ENCODE measurements at regions not wholly inside any gene's neighbourhood (a gene's known extent, or its start where the extent isn't known, plus 50 kb on each side); places are given as distances from the start of the nearest gene placed in this dataset.

DNA sequence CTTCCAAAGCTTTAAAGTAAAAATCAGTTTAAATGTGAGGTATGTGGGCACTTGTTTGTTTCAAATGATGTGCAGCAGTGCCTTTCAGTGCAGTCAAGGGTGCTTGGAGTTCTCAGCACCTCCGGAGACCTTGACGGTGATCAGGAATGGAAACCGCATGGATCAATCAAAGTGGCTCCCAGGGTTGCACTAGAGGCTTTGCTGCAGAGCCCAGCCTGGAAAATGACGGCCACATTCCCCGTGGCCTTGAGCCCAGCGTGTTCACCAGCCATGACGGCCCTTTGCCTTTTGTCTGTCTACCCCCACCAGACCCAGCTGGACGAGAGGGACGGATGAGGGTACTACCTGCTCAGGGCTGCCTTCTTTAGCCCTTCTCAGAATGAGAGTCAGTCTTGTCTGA is 320.0 kb downstream of the TEX29 start:
- TF ChIP-seq POLR2A (IDR thresholded peaks at IDR 0.05), result no peak
- no peak for DNase-seq
- intact Hi-C loops (cut with DNase I; ENCODE audit: low total_unique reads), result no loop called here

DNA sequence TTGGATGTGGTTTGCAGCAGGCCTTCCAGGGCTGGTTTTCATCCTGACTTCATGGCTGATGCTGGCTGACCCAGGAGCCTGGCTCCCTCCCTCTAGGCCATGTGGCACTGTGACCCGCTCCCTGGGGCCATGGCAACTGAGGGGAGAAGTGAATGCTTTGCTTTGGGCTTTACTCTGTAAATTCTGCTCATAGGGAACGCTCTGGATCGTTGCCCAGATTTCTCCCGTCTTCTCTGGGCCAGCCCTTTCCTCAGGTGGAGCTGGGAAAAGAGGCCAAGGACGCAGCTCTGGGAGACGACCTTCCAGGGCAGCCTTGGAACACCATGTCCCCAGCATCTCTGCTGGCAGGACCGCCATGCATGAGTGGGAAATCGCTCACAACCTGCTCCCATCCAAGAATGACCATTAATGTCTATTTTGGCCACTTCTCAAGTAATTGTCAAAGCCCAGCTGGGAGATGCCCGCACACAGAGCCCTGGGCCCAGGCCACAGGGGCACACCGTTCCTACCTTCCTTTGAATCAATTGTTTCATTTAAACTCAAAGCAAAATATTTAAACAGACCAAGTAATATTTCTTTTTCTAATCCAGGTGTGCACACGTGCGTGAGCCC is 321.8 kb downstream of the TEX29 start:
- H3K36me3 ChIP-seq, result no peaks in the 10 kb centered on the region
- no peaks in the 10 kb centered on the region for H3K4me1 ChIP-seq
- no peaks in the 10 kb centered on the region for H3K9me3 ChIP-seq
- no peak overlapping the region for H3K27ac ChIP-seq
- ATAC-seq (no peak), DNase-seq (no peak)
- TF ChIP-seq POLR2A (IDR thresholded peaks at IDR 0.05), result no peak
- TF ChIP-seq, protein P1, sequence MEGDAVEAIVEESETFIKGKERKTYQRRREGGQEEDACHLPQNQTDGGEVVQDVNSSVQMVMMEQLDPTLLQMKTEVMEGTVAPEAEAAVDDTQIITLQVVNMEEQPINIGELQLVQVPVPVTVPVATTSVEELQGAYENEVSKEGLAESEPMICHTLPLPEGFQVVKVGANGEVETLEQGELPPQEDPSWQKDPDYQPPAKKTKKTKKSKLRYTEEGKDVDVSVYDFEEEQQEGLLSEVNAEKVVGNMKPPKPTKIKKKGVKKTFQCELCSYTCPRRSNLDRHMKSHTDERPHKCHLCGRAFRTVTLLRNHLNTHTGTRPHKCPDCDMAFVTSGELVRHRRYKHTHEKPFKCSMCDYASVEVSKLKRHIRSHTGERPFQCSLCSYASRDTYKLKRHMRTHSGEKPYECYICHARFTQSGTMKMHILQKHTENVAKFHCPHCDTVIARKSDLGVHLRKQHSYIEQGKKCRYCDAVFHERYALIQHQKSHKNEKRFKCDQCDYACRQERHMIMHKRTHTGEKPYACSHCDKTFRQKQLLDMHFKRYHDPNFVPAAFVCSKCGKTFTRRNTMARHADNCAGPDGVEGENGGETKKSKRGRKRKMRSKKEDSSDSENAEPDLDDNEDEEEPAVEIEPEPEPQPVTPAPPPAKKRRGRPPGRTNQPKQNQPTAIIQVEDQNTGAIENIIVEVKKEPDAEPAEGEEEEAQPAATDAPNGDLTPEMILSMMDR (IDR thresholded peaks at IDR 0.05 in 4 of 5, conservative IDR thresholded peaks at IDR 0.05 in 1 of 5), result no peak
- in situ Hi-C loops (cut with MboI; ENCODE audit: low sequenced_read_pairs in 4 of 4), result no loop called here
- no peaks in the 10 kb centered on the region for H3K27me3 ChIP-seq
- intact Hi-C loops (cut with DNase I; ENCODE audit: low total_unique reads), result no loop called here
- no peak overlapping the region for H3K4me3 ChIP-seq

More for the DNA sequence above, 320.0 kb downstream of the TEX29 start:
- no peak overlapping the region for H3K27ac ChIP-seq
- no peaks in the 10 kb centered on the region for H3K36me3 ChIP-seq
- H3K9me3 ChIP-seq, result no peaks in the 10 kb centered on the region
- in situ Hi-C loops (cut with MboI; ENCODE audit: low sequenced_read_pairs in 4 of 4), result no loop called here
- no peak for ATAC-seq
- H3K27me3 ChIP-seq, result no peaks in the 10 kb centered on the region
- no peaks in the 10 kb centered on the region for H3K4me1 ChIP-seq
- no peak overlapping the region for H3K4me3 ChIP-seq

DNA sequence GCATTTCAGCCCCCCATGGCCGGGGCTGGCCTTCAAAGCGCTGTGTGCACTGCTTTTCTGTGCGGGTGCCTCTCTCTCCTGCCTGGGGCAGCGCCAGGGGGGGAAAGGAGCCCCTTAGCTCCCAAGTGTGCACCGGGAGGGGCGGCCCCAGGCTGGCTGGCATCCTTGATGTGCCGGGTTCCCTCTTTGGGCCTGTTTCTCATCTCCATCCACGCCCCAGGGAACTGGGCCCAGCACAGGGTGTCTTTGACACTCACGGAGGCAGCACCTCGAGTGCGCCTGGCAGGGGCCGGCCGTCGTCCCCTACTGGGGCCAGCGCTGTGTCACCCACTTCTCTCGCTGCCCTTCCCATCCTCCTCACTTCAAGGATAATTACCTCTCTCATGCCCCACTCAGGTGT is 324.3 kb downstream of the TEX29 start:
- intact Hi-C loops (cut with DNase I; ENCODE audit: low total_unique reads), result no loop called here
- DNase-seq (no peak), ATAC-seq (no peak)
- Histone ChIP-seq H3K27me3 (peaks cover 0 to 3% (median 0%) of the 10 kb centered on the region in 3 donors), H3K4me3 (no peak overlapping the region), H3K36me3 (no peaks in the 10 kb centered on the region), H3K9me3 (no peaks in the 10 kb centered on the region), H3K4me1 (no peaks in the 10 kb centered on the region), H3K27ac (no peak overlapping the region)
- in situ Hi-C loops (cut with MboI; ENCODE audit: low sequenced_read_pairs in 4 of 4), result no loop called here
- TF ChIP-seq POLR2A (IDR thresholded peaks at IDR 0.05), result no peak

DNA sequence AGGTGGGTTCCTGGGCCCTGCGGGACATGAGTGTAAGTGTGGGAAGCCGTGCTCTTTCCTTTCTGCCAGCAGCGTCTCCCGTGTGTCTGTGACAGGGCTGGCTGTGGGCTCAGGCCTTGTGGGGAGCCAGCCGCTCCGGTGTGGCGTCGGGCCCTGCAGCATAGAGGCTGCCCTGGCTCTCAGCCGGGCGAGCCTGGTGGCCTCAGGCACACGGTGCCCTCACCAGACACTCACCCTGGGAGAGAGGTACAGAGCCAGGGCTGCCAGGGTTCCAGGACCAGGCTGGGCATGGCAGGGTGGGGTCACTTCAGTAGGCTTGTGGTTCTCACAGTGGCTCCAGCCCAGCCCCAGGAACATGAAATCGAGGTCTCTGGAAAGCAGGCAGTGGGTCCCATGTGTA is 324.8 kb downstream of the TEX29 start:
- Histone ChIP-seq H3K4me3 (no peak overlapping the region), H3K9me3 (no peaks in the 10 kb centered on the region), H3K27me3 (peaks cover 0 to 3% (median 0%) of the 10 kb centered on the region in 3 donors), H3K4me1 (no peaks in the 10 kb centered on the region), H3K36me3 (no peaks in the 10 kb centered on the region), H3K27ac (no peak overlapping the region)
- intact Hi-C loops (cut with DNase I; ENCODE audit: low total_unique reads), result no loop called here
- in situ Hi-C loops (cut with MboI; ENCODE audit: low sequenced_read_pairs in 4 of 4), result no loop called here
- no peak for DNase-seq
- ATAC-seq, result no peak
- TF ChIP-seq, protein P1 (IDR thresholded peaks at IDR 0.05 in 4 of 5, conservative IDR thresholded peaks at IDR 0.05 in 1 of 5), result no peak
- no peak for TF ChIP-seq POLR2A (IDR thresholded peaks at IDR 0.05)

DNA sequence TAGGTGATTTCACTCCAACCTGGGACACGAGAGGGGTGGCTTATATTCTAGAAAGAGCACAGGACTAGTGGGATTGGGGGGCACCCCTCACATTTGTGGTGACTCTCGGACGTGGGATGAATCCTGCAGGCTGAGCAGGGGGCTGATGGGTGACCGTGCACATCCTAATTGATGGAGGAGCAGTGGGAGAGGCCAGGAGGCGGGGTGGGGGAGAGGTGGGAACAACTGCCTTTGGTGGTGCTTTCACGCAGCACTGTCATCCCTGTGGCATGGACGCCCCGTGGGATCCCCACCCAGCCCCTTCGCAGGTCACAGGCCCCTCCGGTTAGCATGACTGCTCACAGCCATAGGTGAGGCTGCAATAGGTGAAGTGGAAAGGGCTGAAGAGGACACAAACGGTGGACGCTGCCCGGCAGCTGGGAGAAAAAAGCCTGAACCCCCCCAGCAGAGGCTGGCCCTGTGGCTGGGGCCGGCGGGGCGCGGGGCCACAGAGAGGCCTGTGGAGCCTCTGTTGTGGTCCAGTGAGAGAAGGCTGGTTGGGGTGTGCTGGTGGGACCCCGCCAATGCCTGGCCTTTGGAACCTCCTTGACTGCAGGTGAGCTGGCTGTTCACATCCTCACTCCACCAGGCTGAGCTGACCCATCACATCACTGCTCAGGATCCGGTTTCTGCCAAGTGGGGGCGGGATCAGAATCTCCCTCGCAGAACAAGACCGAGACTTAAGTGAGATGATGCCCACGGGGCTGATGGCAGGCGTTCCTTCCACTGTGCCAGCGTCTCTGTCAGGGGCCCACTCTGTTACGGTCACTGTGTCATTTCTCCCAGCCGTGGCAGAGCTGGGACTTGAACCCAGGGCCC is 325.4 kb downstream of the TEX29 start:
- TF ChIP-seq POLR2A (IDR thresholded peaks at IDR 0.05), result no peak
- TF ChIP-seq, protein P1 (IDR thresholded peaks at IDR 0.05 in 4 of 5, conservative IDR thresholded peaks at IDR 0.05 in 1 of 5), result no peak
- Histone ChIP-seq H3K27me3 (peaks cover 0 to 9% (median 0%) of the 10 kb centered on the region in 3 donors), H3K27ac (no peak overlapping the region), H3K4me3 (no peak overlapping the region), H3K9me3 (no peaks in the 10 kb centered on the region), H3K36me3 (no peaks in the 10 kb centered on the region), H3K4me1 (no peaks in the 10 kb centered on the region)
- ATAC-seq (no peak), DNase-seq (no peak)
- in situ Hi-C loops (cut with MboI; ENCODE audit: low sequenced_read_pairs in 4 of 4) (no loop called here), intact Hi-C loops (cut with DNase I; ENCODE audit: low total_unique reads) (no loop called here)
